ENCODE measurements at regions not wholly inside any gene's neighbourhood (a gene's known extent, or its start where the extent isn't known, plus 50 kb on each side); places are given as distances from the start of the nearest gene placed in this dataset.

DNA sequence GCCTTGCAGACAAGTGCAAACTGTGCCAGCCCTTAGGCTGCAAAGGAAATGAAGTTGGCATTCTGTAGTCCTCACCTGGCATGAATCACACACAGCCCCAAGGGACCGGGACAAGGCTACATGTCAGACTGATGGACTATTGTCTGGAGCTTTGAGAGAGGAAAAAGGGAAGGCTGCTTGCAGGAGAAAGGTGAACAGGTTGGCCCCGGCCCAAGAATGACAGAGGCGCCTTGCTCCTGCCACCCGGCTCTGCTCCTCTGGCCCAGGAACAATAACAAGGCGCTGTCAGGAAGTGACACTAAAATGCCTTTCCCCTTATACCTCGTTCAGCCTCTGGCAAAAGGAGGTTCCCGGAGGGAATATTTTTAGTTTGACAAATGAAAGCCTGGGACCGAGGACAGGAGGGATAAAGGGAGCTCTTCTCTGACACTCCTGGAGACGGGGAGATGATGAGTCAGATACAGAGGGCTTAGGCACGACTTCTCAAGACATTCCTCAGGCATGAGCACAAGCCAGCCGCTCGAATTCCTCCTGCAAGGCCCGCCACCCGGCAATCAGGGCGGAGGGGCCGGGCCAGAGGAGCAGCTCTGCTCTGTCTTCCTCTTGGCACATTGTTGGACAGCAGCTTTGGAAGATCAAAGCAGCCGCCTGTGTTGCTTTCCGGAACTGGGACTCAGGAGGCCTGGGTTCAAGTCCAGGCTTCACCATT is 105.8 kb downstream of the NOG start:
- H3K9me3 ChIP-seq (replicated peaks; ENCODE audit: control insufficient read depth, insufficient read depth, low read length): no peaks in the 10 kb centered on the region
- H3K4me1 ChIP-seq (ENCODE audit: control insufficient read depth, extremely low read depth, insufficient read depth, low read length): peaks cover 18% of the 10 kb centered on the region
- no peaks in the 10 kb centered on the region for H4K20me1 ChIP-seq (replicated peaks; ENCODE audit: control insufficient read depth, extremely low read depth, insufficient read depth, low read length)
- intact Hi-C loops (cut with micrococcal nuclease): loop anchor here (1.0 to 5.0 kb wide), 7 partner anchors 17 to 512 kb away; partner anchors contain the start of gene NOG
- H3K27me3 ChIP-seq (ENCODE audit: control insufficient read depth in 2 of 2, insufficient read depth in 2 of 2, low read length in 2 of 2): no peaks in the 10 kb centered on the region
- CTCF ChIA-PET: interaction anchor here (0.8 to 7.9 kb wide), 14 partner anchors 8 to 1421 kb away, joined by 3 to 54 read pairs (median 4); partner anchors contain the start of gene NOG
- H3K9me1 ChIP-seq (replicated peaks; ENCODE audit: control insufficient read depth, extremely low read depth, insufficient read depth, low read length): no peaks in the 10 kb centered on the region
- H3K4me2 ChIP-seq (ENCODE audit: insufficient read depth, low read length): peak overlapping the region; percentile 53
- H2AFZ ChIP-seq (ENCODE audit: low read depth, low read length): no peak overlapping the region
- POLR2A ChIA-PET: interaction anchor here (0.6 to 1.3 kb wide), 4 partner anchors 8 to 496 kb away, joined by 3 to 6 read pairs (median 4); no protein-coding TSS in a partner anchor
- H3K9ac ChIP-seq (replicated peaks; ENCODE audit: extremely low read depth, insufficient read depth, low read length): peak overlapping the region; percentile 45
- BruUV-seq (replicated peaks): TSS peak; percentile 83
- peak; percentile 99 for FAIRE-seq
- H3K79me2 ChIP-seq (ENCODE audit: control insufficient read depth, insufficient read depth, low read length): no peaks in the 10 kb centered on the region
- H3K36me3 ChIP-seq (ENCODE audit: control insufficient read depth in 2 of 2, extremely low read depth in 1 of 2, insufficient read depth in 2 of 2, low read length in 2 of 2): no peaks in the 10 kb centered on the region
- DNase-seq (ENCODE audit: low read depth, low spot score): peak; percentile 56
- H3K27ac ChIP-seq (ENCODE audit: insufficient read depth, low read depth, low read length): peak overlapping the region; percentile 88
- dilution Hi-C loops (cut with MboI; ENCODE audit: extremely low pct_ligation_motif_present, low sequenced_read_pairs): no loop called here
- TF ChIP-seq GATA2 (IDR thresholded peaks at IDR 0.05; ENCODE audit: insufficient read depth, insufficient read length, low read depth, low read length): peak; percentile 46
- peak; percentile 57 for TF ChIP-seq JUN (IDR thresholded peaks at IDR 0.05; ENCODE audit: borderline replicate concordance, insufficient read depth, insufficient read length, low read depth)
- TF ChIP-seq, protein P1, sequence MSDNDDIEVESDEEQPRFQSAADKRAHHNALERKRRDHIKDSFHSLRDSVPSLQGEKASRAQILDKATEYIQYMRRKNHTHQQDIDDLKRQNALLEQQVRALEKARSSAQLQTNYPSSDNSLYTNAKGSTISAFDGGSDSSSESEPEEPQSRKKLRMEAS (IDR thresholded peaks at IDR 0.05; ENCODE audit: insufficient read depth, insufficient read length): no peak
- no peak for TF ChIP-seq EZH2 (IDR thresholded peaks at IDR 0.05; ENCODE audit: borderline replicate concordance, low read depth, low read length, severe bottlenecking)
- peak; percentile 55 for TF ChIP-seq POLR2AphosphoS5 (IDR thresholded peaks at IDR 0.05; ENCODE audit: insufficient read depth, low read depth, low read length)
- TF ChIP-seq FOS (IDR thresholded peaks at IDR 0.05; ENCODE audit: borderline replicate concordance, insufficient read depth, low read length): peak; percentile 80
- TF ChIP-seq POLR2A (IDR thresholded peaks at IDR 0.05; ENCODE audit: low read depth, low read length): peak; percentile 42
- H3K4me3 ChIP-seq (replicated peaks in 1 of 3; ENCODE audit: insufficient read depth in 1 of 3, low read depth in 1 of 3, low read length in 3 of 3): no peak overlapping the region
